GM18873 (cell line): ENCODE measurements at regions not wholly inside any gene's neighbourhood (a gene's known extent, or its start where the extent isn't known, plus 50 kb on each side); places are given as distances from the start of the nearest gene placed in this dataset.

Experiments
- ATAC-seq: cut with Tn5 transposase; IDR thresholded peaks from one replicate; pipeline ENCODE4 v1.9.1; 2021; ENCODE audit warnings: mild to moderate bottlenecking, moderate library complexity, moderate number of reproducible peaks; ENCODE audit not compliant: unreplicated experiment, low FRiP score

DNA sequence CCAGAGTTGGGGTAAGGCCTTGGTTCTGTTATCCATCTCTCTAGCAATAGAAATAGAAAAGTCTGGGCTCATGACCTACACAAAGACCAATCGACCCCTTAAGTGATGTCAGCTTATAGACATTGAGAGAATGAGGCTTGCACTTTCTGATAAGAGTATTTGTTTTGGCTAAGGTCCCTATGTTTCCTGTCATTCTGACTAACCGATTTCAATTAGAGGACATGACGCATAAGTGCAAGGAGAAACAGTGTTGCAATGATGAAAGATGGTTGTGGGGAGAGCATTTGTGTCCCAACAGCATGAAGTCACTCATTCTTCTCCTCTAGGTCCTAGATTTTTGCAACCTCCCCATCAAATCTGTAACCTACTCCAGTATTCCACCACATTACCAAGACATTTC is 255.1 kb downstream of the MAT2B start:
- ATAC-seq, result no peak

- no peak for ATAC-seq
Observed at GRCh38 chr5:163766936-163767670, 261.7 kb downstream of the MAT2B start.

DNA sequence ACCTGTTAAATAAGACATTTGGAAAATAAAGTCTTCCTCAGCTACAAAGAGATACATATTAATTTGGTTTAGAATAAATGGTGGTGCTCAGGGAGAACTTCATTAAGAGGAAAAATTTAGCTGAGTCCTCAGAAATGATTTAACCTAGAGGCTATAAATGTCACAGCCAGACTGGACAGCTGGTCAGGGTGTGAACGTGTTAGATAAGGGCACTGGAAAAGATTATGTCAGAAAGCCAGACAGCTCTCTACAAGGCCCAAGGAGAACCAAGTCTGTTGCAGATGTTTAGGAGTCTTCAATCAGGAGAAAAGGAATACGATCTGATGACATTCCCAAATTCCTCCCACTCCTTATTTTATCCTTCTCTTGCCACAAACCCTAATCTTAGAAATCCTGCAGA is 265.2 kb downstream of the MAT2B start:
- ATAC-seq, result no peak

DNA sequence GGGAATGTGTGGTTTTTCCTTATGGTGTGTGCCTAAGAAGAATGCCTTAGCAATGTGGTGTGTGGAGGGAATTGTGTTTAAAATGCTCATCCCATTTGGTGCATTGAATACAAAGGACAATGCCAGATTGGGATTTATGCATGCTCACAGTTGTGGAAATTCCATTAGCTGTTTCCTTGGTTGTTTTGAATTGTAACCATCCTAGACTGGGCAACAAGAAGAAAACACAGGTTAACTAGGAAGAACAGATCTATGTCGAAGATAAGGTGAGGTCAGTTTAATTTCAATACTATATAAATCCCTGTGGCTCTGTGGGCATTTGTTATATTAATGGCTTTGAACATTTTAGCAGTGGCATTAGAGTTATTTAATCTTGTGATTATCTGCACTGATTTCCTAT is 266.8 kb downstream of the MAT2B start:
- no peak for ATAC-seq

- ATAC-seq, result no peak
Observed at GRCh38 chr5:163772644-163773043, 267.2 kb downstream of the MAT2B start.

DNA sequence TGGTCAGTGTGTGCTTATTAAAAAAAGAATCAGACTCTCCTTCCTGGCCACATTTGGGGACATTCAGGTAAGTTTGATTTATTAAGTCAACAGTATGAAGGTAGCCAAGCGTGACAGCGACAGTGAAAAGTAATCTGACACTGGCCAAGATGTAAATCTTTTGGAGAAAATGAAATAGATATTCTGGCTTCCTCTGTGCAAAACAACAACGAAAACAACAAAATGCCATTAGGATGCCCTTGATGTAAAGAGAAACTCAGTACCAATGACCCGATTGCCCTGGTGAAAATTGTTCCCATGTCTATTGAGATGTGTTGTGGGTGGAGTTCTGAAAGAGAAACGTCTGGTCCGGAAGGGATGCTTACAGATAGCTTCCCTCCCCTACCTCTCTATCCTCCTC is 267.8 kb downstream of the MAT2B start:
- ATAC-seq, result no peak

- no peak for ATAC-seq
Observed at GRCh38 chr5:163789870-163790269, 284.5 kb downstream of the MAT2B start.

GRCh38 chr5:163790497-163790896 is 285.1 kb downstream of the MAT2B start:
- ATAC-seq, result no peak

- no peak for ATAC-seq
Observed at GRCh38 chr5:163794993-163795392, 289.6 kb downstream of the MAT2B start.

DNA sequence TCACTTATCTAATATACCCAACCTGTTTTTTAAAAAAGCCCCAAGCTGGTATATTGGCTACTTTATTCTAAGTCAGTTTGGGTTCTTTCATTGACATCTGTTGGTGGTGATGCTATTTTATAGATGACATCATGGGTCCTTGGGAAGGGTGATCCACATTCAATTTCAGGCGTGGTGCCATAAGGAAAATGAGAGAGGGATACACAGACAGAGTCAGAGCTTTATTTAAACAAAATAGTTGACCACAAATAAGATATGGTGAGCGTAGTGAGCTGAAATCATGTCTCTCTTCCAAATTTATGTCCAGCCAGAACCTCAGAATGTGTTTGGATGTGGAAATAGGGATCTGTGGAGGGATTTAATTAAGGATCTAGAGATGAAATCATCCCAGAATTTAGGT is 302.4 kb downstream of the MAT2B start:
- no peak for ATAC-seq

DNA sequence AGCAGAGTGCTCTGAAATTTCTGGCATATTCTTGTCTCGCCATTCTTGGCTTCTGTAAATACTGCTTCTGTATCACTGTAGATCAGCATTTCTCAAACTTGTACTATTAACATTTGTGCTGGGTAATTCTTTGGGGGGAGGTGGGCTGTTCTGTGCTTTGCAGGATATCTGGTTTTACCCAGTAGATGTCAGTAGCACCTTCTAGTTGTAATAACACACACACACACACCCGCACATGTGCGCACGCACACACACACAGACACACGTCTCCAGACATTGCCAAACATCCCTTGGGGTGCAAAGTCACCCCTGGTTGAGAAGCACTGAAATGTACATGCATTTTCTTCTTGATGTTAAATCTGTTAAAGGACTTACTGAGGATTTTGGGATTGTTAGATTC is 304.1 kb downstream of the MAT2B start:
- no peak for ATAC-seq

- ATAC-seq, result no peak
Observed at GRCh38 chr5:163813900-163814299, 308.5 kb downstream of the MAT2B start.

- ATAC-seq, result no peak
Observed at GRCh38 chr5:163815240-163815791, 309.9 kb downstream of the MAT2B start.

DNA sequence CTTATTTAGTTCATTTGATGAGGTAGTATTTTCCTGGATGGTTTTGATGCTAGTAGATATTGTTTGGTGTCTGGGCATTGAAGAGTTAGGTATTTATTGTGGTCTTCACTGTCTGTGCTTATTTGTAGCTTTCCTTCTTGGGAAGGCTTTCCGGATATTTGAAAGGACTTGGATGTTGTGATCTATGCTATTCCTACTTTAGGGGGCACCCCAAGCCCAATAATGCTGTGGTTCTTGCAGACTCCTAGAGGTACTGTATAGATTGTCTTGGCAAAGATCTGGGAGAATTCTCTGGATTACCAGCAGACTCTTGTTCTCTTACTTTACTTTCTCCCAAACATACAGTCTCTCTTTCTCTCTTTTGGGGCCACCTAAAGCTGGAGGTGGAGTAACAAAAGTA is 315.7 kb downstream of the MAT2B start:
- ATAC-seq, result no peak

GRCh38 chr5:163822548-163822947 is 317.1 kb downstream of the MAT2B start:
- ATAC-seq, result no peak

DNA sequence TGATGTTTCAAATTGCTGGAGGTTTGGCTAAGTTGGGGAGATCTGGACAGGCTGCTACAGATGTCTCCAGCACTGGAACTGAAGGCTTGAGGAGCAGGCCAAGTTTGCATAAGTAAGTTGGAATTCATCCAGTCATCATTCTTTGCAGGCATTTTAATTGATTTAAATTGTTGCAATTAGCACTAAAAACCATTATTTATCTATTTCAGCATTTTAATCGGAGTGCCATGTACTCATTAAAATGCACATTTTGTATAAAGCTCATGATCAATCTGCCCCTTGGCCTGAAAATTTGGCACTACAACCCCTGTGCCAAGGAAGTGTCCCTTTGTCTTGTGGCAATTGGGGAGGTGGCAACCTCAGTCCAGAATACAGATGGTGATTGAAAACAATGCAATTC is 320.2 kb downstream of the MAT2B start:
- no peak for ATAC-seq

DNA sequence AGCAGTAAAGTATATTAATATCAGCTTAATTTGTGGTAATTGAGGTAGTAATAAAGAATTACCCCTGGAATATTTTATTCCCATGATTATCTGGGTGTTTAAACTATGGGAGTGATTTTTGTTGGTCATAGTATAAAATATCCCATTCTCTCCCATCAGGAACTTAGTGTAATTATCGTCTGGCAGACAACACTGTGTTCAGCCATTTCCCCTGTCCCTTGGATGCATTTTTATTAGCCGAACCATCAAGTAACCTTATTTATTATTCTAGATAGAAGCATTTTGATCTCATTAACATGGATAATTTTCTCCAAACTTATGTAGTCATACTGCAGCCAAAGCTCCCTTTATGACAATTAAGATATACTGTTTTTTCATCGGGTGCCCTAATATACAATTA is 320.8 kb downstream of the MAT2B start:
- ATAC-seq, result no peak

- ATAC-seq, result no peak
Observed at GRCh38 chr5:163832155-163832554, 326.7 kb downstream of the MAT2B start.

- ATAC-seq, result no peak
Observed at GRCh38 chr5:163838738-163839137, 333.3 kb downstream of the MAT2B start.

GRCh38 chr5:163846512-163846911 is 341.1 kb downstream of the MAT2B start:
- ATAC-seq, result no peak

DNA sequence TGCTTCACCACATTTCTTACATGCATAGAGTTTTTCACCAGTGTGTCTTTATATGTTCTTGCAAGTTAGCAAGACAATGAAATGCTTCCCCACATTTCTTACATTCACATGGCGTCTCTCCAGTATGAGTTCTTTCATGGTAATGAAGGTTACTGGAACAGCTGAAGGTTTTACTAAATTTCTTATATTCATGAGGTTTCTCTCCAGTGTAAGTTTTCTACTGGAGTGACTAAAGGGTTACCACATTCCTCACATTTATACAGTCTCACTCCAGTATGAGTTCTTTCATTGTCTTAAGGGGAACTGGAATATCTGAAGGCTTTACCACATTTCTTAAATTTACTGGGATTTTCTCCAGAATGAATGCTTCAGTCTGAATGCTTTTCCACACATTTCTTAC is 350.3 kb downstream of the MAT2B start:
- ATAC-seq, result no peak

- no peak for ATAC-seq
Observed at GRCh38 chr5:163861670-163862069, 356.3 kb downstream of the MAT2B start.

- no peak for ATAC-seq
Observed at GRCh38 chr5:163867324-163867723, 361.9 kb downstream of the MAT2B start.
